ENCODE measurements at regions not wholly inside any gene's neighbourhood (a gene's known extent, or its start where the extent isn't known, plus 50 kb on each side); places are given as distances from the start of the nearest gene placed in this dataset.

GRCh38 chr19:31018936-31019335, 330.3 kb downstream of the TSHZ3 start:
- BruUV-seq (replicated peaks) = no TSS peak

GRCh38 chr19:31015778-31016177, 333.5 kb downstream of the TSHZ3 start:
- Histone ChIP-seq H4K20me1 (ENCODE audit: insufficient read depth, low read length) (no peaks in the 10 kb centered on the region), H2AFZ (ENCODE audit: low read length) (no peak overlapping the region), H3K4me1 (ENCODE audit: insufficient read depth, low read length, poor library complexity, severe bottlenecking) (no peaks in the 10 kb centered on the region), H3K9me2 (ENCODE audit: insufficient read depth, low read length) (no peaks in the 10 kb centered on the region), H3K4me2 (ENCODE audit: low read length) (no peak overlapping the region), H3K9me3 (ENCODE audit: low read length) (no peaks in the 10 kb centered on the region), H3K36me3 (ENCODE audit: insufficient read depth, low read length) (no peaks in the 10 kb centered on the region), H3K27ac (ENCODE audit: low read depth, low read length, poor library complexity, severe bottlenecking) (no peak overlapping the region), H3K4me3 (ENCODE audit: low read depth, low read length, poor library complexity, severe bottlenecking) (no peak overlapping the region), H3K79me2 (ENCODE audit: insufficient read depth, low read depth, low read length) (no peaks in the 10 kb centered on the region)
- BruUV-seq (replicated peaks) = no TSS peak
- intact Hi-C loops (cut with micrococcal nuclease; ENCODE audit: unreplicated experiment) = no loop called here
- CTCF ChIA-PET (ENCODE audit: unreplicated experiment) = no interaction called here
- no peak for DNase-seq (ENCODE audit: low spot score)
- TF ChIP-seq EZH2phosphoT487 (IDR thresholded peaks at IDR 0.05; ENCODE audit: borderline replicate concordance, low read depth, low read length) (no peak), CTCF (conservative IDR thresholded peaks at IDR 0.05; ENCODE audit: low read length) (no peak)
- POLR2A ChIA-PET = no interaction called here

More at GRCh38 chr19:31018936-31019335, 330.3 kb downstream of the TSHZ3 start:
- intact Hi-C loops (cut with micrococcal nuclease; ENCODE audit: unreplicated experiment) = no loop called here
- Histone ChIP-seq H3K4me3 (ENCODE audit: low read depth, low read length, poor library complexity, severe bottlenecking) (no peak overlapping the region), H3K4me1 (ENCODE audit: insufficient read depth, low read length, poor library complexity, severe bottlenecking) (no peaks in the 10 kb centered on the region), H3K9me2 (ENCODE audit: insufficient read depth, low read length) (no peaks in the 10 kb centered on the region), H2AFZ (ENCODE audit: low read length) (no peak overlapping the region), H3K36me3 (ENCODE audit: insufficient read depth, low read length) (no peaks in the 10 kb centered on the region), H3K9me3 (ENCODE audit: low read length) (no peaks in the 10 kb centered on the region), H3K27ac (ENCODE audit: low read depth, low read length, poor library complexity, severe bottlenecking) (no peak overlapping the region), H4K20me1 (ENCODE audit: insufficient read depth, low read length) (no peaks in the 10 kb centered on the region), H3K4me2 (ENCODE audit: low read length) (no peak overlapping the region), H3K79me2 (ENCODE audit: insufficient read depth, low read depth, low read length) (no peaks in the 10 kb centered on the region)
- DNase-seq (ENCODE audit: low spot score) = no peak
- TF ChIP-seq EZH2phosphoT487 (IDR thresholded peaks at IDR 0.05; ENCODE audit: borderline replicate concordance, low read depth, low read length) = no peak
- TF ChIP-seq CTCF (conservative IDR thresholded peaks at IDR 0.05; ENCODE audit: low read length) = no peak
- CTCF ChIA-PET (ENCODE audit: unreplicated experiment) = no interaction called here
- POLR2A ChIA-PET = no interaction called here

- no peaks in the 10 kb centered on the region for H3K36me3 ChIP-seq (ENCODE audit: insufficient read depth, low read length)
- intact Hi-C loops (cut with micrococcal nuclease; ENCODE audit: unreplicated experiment) = no loop called here
- TF ChIP-seq EZH2phosphoT487 (IDR thresholded peaks at IDR 0.05; ENCODE audit: borderline replicate concordance, low read depth, low read length) = no peak
- TF ChIP-seq CTCF (conservative IDR thresholded peaks at IDR 0.05; ENCODE audit: low read length) = no peak
Observed at GRCh38 chr19:31014668-31015067, 334.6 kb downstream of the TSHZ3 start.

More at GRCh38 chr19:31014668-31015067, 334.6 kb downstream of the TSHZ3 start:
- no peaks in the 10 kb centered on the region for H3K79me2 ChIP-seq (ENCODE audit: insufficient read depth, low read depth, low read length)
- H3K4me2 ChIP-seq (ENCODE audit: low read length) = no peak overlapping the region
- no peaks in the 10 kb centered on the region for H3K4me1 ChIP-seq (ENCODE audit: insufficient read depth, low read length, poor library complexity, severe bottlenecking)
- no peaks in the 10 kb centered on the region for H4K20me1 ChIP-seq (ENCODE audit: insufficient read depth, low read length)
- DNase-seq (ENCODE audit: low spot score) = no peak
- no TSS peak for BruUV-seq (replicated peaks)
- H3K9me2 ChIP-seq (ENCODE audit: insufficient read depth, low read length) = no peaks in the 10 kb centered on the region
- H3K4me3 ChIP-seq (ENCODE audit: low read depth, low read length, poor library complexity, severe bottlenecking) = no peak overlapping the region
- H3K27ac ChIP-seq (ENCODE audit: low read depth, low read length, poor library complexity, severe bottlenecking) = no peak overlapping the region
- H3K9me3 ChIP-seq (ENCODE audit: low read length) = no peaks in the 10 kb centered on the region
- ChIA-PET POLR2A (no interaction called here), CTCF (ENCODE audit: unreplicated experiment) (no interaction called here)
- H2AFZ ChIP-seq (ENCODE audit: low read length) = no peak overlapping the region
